SK-N-SH (cell line): ENCODE measurements at regions not wholly inside any gene's neighbourhood (a gene's known extent, or its start where the extent isn't known, plus 50 kb on each side); places are given as distances from the start of the nearest gene placed in this dataset.

Experiments used
- CTCF ChIA-PET: fragments of 300-600, 350-600 bp; formaldehyde crosslinking; extraction: SDS; loops from one replicate; lab custom pipeline; 2021; lab: Yijun Ruan, JAX
- POLR2A ChIA-PET: fragments of 350-600 bp; sonication (Branson Sonifier 250); formaldehyde crosslinking; extraction: SDS; loops from one replicate; lab custom pipeline; 2020; ENCODE audit warnings: antibody characterized with exemption, inconsistent platforms; lab: Yijun Ruan, JAX
- DNase-seq: peaks from one replicate; pipeline ENCODE4 v3.0.0; 2012
- H2AFZ ChIP-seq: fragments of 200-600 bp; sonication (generic); 2 replicates; pipeline ENCODE4 v1.8.1; 2016; ENCODE audit warnings: antibody characterized with exemption, mild to moderate bottlenecking, low read depth
- H3F3A ChIP-seq: fragments of 200-600 bp; sonication (generic); replicated peaks from 2 replicates; pipeline ENCODE3; 2016; ENCODE audit warnings: antibody characterized with exemption, mild to moderate bottlenecking; ENCODE audit not compliant: insufficient read depth
- H3K27ac ChIP-seq, 2 experiments: fragments of 200-500 bp in 1 of 2; fragments of 200-600 bp in 1 of 2; sonication (Bioruptor generic) in 1 of 2; sonication (generic), shearing (Covaris generic) in 1 of 2; 2 replicates each; pipeline versions ENCODE4 v1.5.1 to v1.6.1; 2014 to 2016; ENCODE audit warnings: low read depth in 2 of 2, inconsistent platforms in 1 of 2, low read length in 1 of 2, mild to moderate bottlenecking in 1 of 2, mixed read lengths in 1 of 2
- H3K27me3 ChIP-seq: fragments of 200-600 bp; sonication (generic), shearing (Covaris generic); 2 replicates; pipeline ENCODE4 v1.6.1; 2016; ENCODE audit warnings: mixed run types; ENCODE audit not compliant: insufficient read depth
- H3K36me3 ChIP-seq, 2 experiments: fragments of 200-500 bp in 1 of 2; fragments of 200-600 bp in 1 of 2; sonication (Bioruptor generic) in 1 of 2; sonication (generic) in 1 of 2; replicated peaks in 1 of 2; 2 replicates each; pipeline versions ENCODE3 to v1.5.1; 2014 to 2016; ENCODE audit warnings: low read length in 1 of 2, mild to moderate bottlenecking in 1 of 2; ENCODE audit not compliant: insufficient read depth in 2 of 2, control insufficient read depth in 1 of 2
- H3K4me1 ChIP-seq, 2 experiments: fragments of 200-500 bp in 1 of 2; fragments of 200-600 bp in 1 of 2; sonication (Bioruptor generic) in 1 of 2; sonication (generic), shearing (Covaris generic) in 1 of 2; 2 replicates each; pipeline versions ENCODE4 v1.5.1 to v1.6.1; 2014 to 2016; ENCODE audit warnings: low read depth in 1 of 2, low read length in 1 of 2, mixed run types in 1 of 2; ENCODE audit not compliant: insufficient read depth in 2 of 2, control insufficient read depth in 1 of 2
- H3K4me2 ChIP-seq: fragments of 200-600 bp; sonication (generic), shearing (Covaris generic); 2 replicates; pipeline ENCODE4 v1.6.1; 2017; ENCODE audit warnings: mixed run types
- H3K4me3 ChIP-seq, 2 experiments: fragments of 200-500 bp in 1 of 2; fragments of 200-600 bp in 1 of 2; sonication (Bioruptor generic) in 1 of 2; sonication (generic), shearing (Covaris generic) in 1 of 2; 2 replicates each; pipeline versions ENCODE4 v1.5.1 to v1.8.1; 2014 to 2016; ENCODE audit warnings: low read depth in 2 of 2, inconsistent platforms in 1 of 2, low read length in 1 of 2, mild to moderate bottlenecking in 1 of 2, mixed read lengths in 1 of 2, moderate library complexity in 1 of 2
- H3K79me2 ChIP-seq: fragments of 200-600 bp; sonication (generic); 2 replicates; pipeline ENCODE4 v1.8.1; 2017; ENCODE audit warnings: mild to moderate bottlenecking; ENCODE audit not compliant: insufficient read depth
- H3K9ac ChIP-seq: fragments of 200-600 bp; sonication (generic); 2 replicates; pipeline ENCODE4 v1.6.1; 2017; ENCODE audit warnings: mixed run types
- H3K9me2 ChIP-seq: fragments of 200-600 bp; sonication (generic); 2 replicates; pipeline ENCODE4 v1.6.1; 2017; ENCODE audit warnings: mixed run types
- H3K9me3 ChIP-seq: fragments of 200-600 bp; sonication (generic); 2 replicates; pipeline ENCODE4 v1.6.1; 2017; ENCODE audit warnings: mixed run types, mild to moderate bottlenecking, moderate library complexity
- H4K20me1 ChIP-seq: fragments of 200-600 bp; sonication (generic); 2 replicates; pipeline ENCODE4 v1.6.1; 2017; ENCODE audit warnings: mild to moderate bottlenecking, mixed run types; ENCODE audit not compliant: insufficient read depth
- CTCF ChIP-seq: fragments of 200-600 bp; sonication (generic); IDR thresholded peaks from 2 replicates; pipeline ENCODE4 v1.6.1; 2017; ENCODE audit warnings: antibody characterized with exemption, mild to moderate bottlenecking, moderate library complexity
- ELF1 ChIP-seq: IDR thresholded peaks from 2 replicates; pipeline ENCODE4 v1.4.0; 2012
- EZH2phosphoT487 ChIP-seq: fragments of 200-600 bp; sonication (generic); IDR thresholded peaks from 2 replicates; pipeline ENCODE4 v1.6.1; 2017; ENCODE audit warnings: low read depth, mixed run types, mild to moderate bottlenecking, antibody characterized with exemption, moderate library complexity, borderline replicate concordance
- FOSL2 ChIP-seq: IDR thresholded peaks from 2 replicates; pipeline ENCODE4 v1.4.0; 2012; ENCODE audit warnings: low read depth, mild to moderate bottlenecking, moderate library complexity, borderline replicate concordance
- GABPA ChIP-seq: IDR thresholded peaks from 2 replicates; pipeline ENCODE4 v1.4.0; 2012; ENCODE audit warnings: low read depth, mild to moderate bottlenecking
- IRF3 ChIP-seq: fragments of 150-350 bp; IDR thresholded peaks from 2 replicates; pipeline ENCODE4 v1.6.1; 2016; ENCODE audit warnings: mild to moderate bottlenecking, low read depth, low read length
- JUND ChIP-seq: IDR thresholded peaks from 2 replicates; pipeline ENCODE4 v1.4.0; 2012
- MAX ChIP-seq: IDR thresholded peaks from 2 replicates; pipeline ENCODE4 v1.4.0; 2012; ENCODE audit warnings: low read depth
- MXI1 ChIP-seq: IDR thresholded peaks from 2 replicates; pipeline ENCODE4 v1.6.1; 2012; ENCODE audit warnings: mild to moderate bottlenecking, low read depth, low read length, improper control_type of control experiment
- RAD21 ChIP-seq: IDR thresholded peaks from 2 replicates; pipeline ENCODE4 v1.6.1; 2012; ENCODE audit warnings: mild to moderate bottlenecking, low read length
- RCOR1 ChIP-seq: fragments of 150-350 bp; IDR thresholded peaks from 2 replicates; pipeline ENCODE4 v1.6.1; 2017; ENCODE audit warnings: antibody characterized with exemption, low read length
- REST ChIP-seq: IDR thresholded peaks from 2 replicates; pipeline ENCODE4 v1.6.1; 2012; ENCODE audit warnings: mild to moderate bottlenecking, low read depth, low read length, moderate library complexity
- RFX5 ChIP-seq: IDR thresholded peaks from 2 replicates; pipeline ENCODE4 v1.6.1; 2012; ENCODE audit warnings: mild to moderate bottlenecking, improper control_type of control experiment, low read length
- YY1 ChIP-seq: IDR thresholded peaks from 2 replicates; pipeline ENCODE4 v1.4.0; 2012; ENCODE audit warnings: low read depth, mild to moderate bottlenecking
- ZBTB33 ChIP-seq: IDR thresholded peaks from 2 replicates; pipeline ENCODE4 v1.4.0; 2012; ENCODE audit warnings: low read depth, borderline replicate concordance
- WGBS: methylation state at CpG from one replicate; pipeline ENCODE4 v1.1.6; 2017; ENCODE audit warnings: low lambda C conversion rate; 5-methylcytosine and 5-hydroxymethylcytosine counted together

GRCh38 chr5:142432369-142432863 lies 107.6 kb upstream of the SPRY4 start:
- TF ChIP-seq RFX5 (no peak), MXI1 (no peak), CTCF (no peak), ZBTB33 (no peak), FOSL2 (no peak), YY1 (no peak), ELF1 (no peak), REST (no peak), RCOR1 (no peak), GABPA (no peak), EZH2phosphoT487 (no peak), RAD21 (no peak), JUND (no peak), IRF3 (no peak), MAX (no peak)
- TF ChIP-seq, all 33 proteins: peak for 0
- CTCF ChIA-PET, result interaction anchor here (0.9 kb wide), 1 partner anchor 10 kb away, joined by 4 read pairs; no protein-coding TSS in a partner anchor
- Histone ChIP-seq H3K4me1 (peaks cover 23 to 32% of the 10 kb centered on the region in 2 experiments; a peak in 3 of 4 replicates), H3K36me3 (no peaks in the 10 kb centered on the region), H3K9me2 (no peaks in the 10 kb centered on the region), H3K27me3 (no peaks in the 10 kb centered on the region), H3K9me3 (no peaks in the 10 kb centered on the region), H3F3A (peaks cover 8% of the 10 kb centered on the region), H4K20me1 (no peaks in the 10 kb centered on the region), H2AFZ (no peak overlapping the region), H3K4me3 (no peak overlapping the region), H3K9ac (no peak overlapping the region), H3K27ac (no peak overlapping the region), H3K4me2 (no peak overlapping the region), H3K79me2 (no peaks in the 10 kb centered on the region)
- DNase-seq, result no peak
- 85% methylated on average over 13 of the region's 16 CpGs for WGBS
- POLR2A ChIA-PET, result no interaction called here
